Skeletal muscle cell (primary cell): ENCODE measurements at regions not wholly inside any gene's neighbourhood (a gene's known extent, or its start where the extent isn't known, plus 50 kb on each side); places are given as distances from the start of the nearest gene placed in this dataset.

Experiments used
- DNase-seq: peaks from one replicate; pipeline ENCODE4 v3.0.0-alpha.2; 2010; ENCODE audit warnings: low read depth
- H3K4me3 ChIP-seq: 2 replicates; pipeline ENCODE4 v1.5.1; 2011; ENCODE audit warnings: low read depth, mild to moderate bottlenecking, control low read depth, low read length, moderate library complexity

GRCh38 chr4:160217352-160217751 lies 1114.5 kb downstream of the RAPGEF2 start:
- no peak overlapping the region for H3K4me3 ChIP-seq

GRCh38 chr4:160224049-160224448 lies 1121.2 kb downstream of the RAPGEF2 start:
- no peak overlapping the region for H3K4me3 ChIP-seq
- DNase-seq = no peak

More at GRCh38 chr4:160217352-160217751, 1114.5 kb downstream of the RAPGEF2 start:
- no peak for DNase-seq

- DNase-seq = no peak
- no peak overlapping the region for H3K4me3 ChIP-seq
Measured at GRCh38 chr4:160233141-160233540, 1130.3 kb downstream of the RAPGEF2 start.

- DNase-seq = no peak
Measured at GRCh38 chr4:160235285-160235684, 1132.4 kb downstream of the RAPGEF2 start.

GRCh38 chr4:160235771-160236170 lies 1132.9 kb downstream of the RAPGEF2 start:
- H3K4me3 ChIP-seq = no peak overlapping the region
- DNase-seq = no peak

More at GRCh38 chr4:160235285-160235684, 1132.4 kb downstream of the RAPGEF2 start:
- H3K4me3 ChIP-seq = no peak overlapping the region

- H3K4me3 ChIP-seq = no peak overlapping the region
- DNase-seq = peak; percentile 0
Measured at GRCh38 chr4:160238790-160239189, 1135.9 kb downstream of the RAPGEF2 start.

GRCh38 chr4:160247091-160247656 lies 1144.3 kb downstream of the RAPGEF2 start:
- H3K4me3 ChIP-seq = no peak overlapping the region
- no peak for DNase-seq

- no peak for DNase-seq
Measured at GRCh38 chr4:160251522-160252170, 1148.8 kb downstream of the RAPGEF2 start.

GRCh38 chr4:160257318-160257717 lies 1154.4 kb downstream of the RAPGEF2 start:
- no peak overlapping the region for H3K4me3 ChIP-seq
- no peak for DNase-seq

More at GRCh38 chr4:160251522-160252170, 1148.8 kb downstream of the RAPGEF2 start:
- no peak overlapping the region for H3K4me3 ChIP-seq

- no peak for DNase-seq
- no peak overlapping the region for H3K4me3 ChIP-seq
Measured at GRCh38 chr4:160265014-160265413, 1162.1 kb downstream of the RAPGEF2 start.

- H3K4me3 ChIP-seq = no peak overlapping the region
- no peak for DNase-seq
Measured at GRCh38 chr4:160265836-160266235, 1163.0 kb downstream of the RAPGEF2 start.

- no peak for DNase-seq
- H3K4me3 ChIP-seq = no peak overlapping the region
Measured at GRCh38 chr4:160276785-160277325, 1174.0 kb downstream of the RAPGEF2 start.

GRCh38 chr4:160283081-160283480 lies 1180.2 kb downstream of the RAPGEF2 start:
- DNase-seq = no peak

GRCh38 chr4:160284516-160284915 lies 1181.6 kb downstream of the RAPGEF2 start:
- no peak for DNase-seq
- no peak overlapping the region for H3K4me3 ChIP-seq

More at GRCh38 chr4:160283081-160283480, 1180.2 kb downstream of the RAPGEF2 start:
- H3K4me3 ChIP-seq = no peak overlapping the region

GRCh38 chr4:160286051-160286450 lies 1183.2 kb downstream of the RAPGEF2 start:
- H3K4me3 ChIP-seq = no peak overlapping the region
- DNase-seq = no peak

GRCh38 chr4:160296476-160296875 lies 1193.6 kb downstream of the RAPGEF2 start:
- no peak overlapping the region for H3K4me3 ChIP-seq
- DNase-seq = no peak

GRCh38 chr4:160299177-160299576 lies 1196.3 kb downstream of the RAPGEF2 start:
- no peak overlapping the region for H3K4me3 ChIP-seq
- DNase-seq = no peak

GRCh38 chr4:160299608-160300007 lies 1196.7 kb downstream of the RAPGEF2 start:
- no peak for DNase-seq
- H3K4me3 ChIP-seq = no peak overlapping the region

- no peak for DNase-seq
- H3K4me3 ChIP-seq = no peak overlapping the region
Measured at GRCh38 chr4:160316036-160316435, 1213.2 kb downstream of the RAPGEF2 start.

GRCh38 chr4:160318567-160319220 lies 1215.8 kb downstream of the RAPGEF2 start:
- no peak for DNase-seq
- no peak overlapping the region for H3K4me3 ChIP-seq
